HEK293 (cell line): ENCODE measurements at regions not wholly inside any gene's neighbourhood (a gene's known extent, or its start where the extent isn't known, plus 50 kb on each side); places are given as distances from the start of the nearest gene placed in this dataset.

Source experiments
- CTCF ChIA-PET: fragments of 350-600 bp; formaldehyde crosslinking; extraction: SDS; loops from one replicate; lab custom pipeline; 2021; ENCODE audit warnings: antibody characterized with exemption; lab: Yijun Ruan, JAX
- POLR2A ChIA-PET: fragments of 300-600 bp; formaldehyde crosslinking; extraction: SDS; loops from one replicate; lab custom pipeline; 2020; ENCODE audit warnings: antibody characterized with exemption, inconsistent platforms; lab: Yijun Ruan, JAX
- H3K27ac ChIP-seq: fragments of 200-500 bp; sonication (Bioruptor generic); 2 replicates; pipeline ENCODE4 v1.5.1; 2014; ENCODE audit warnings: low read depth, low read length, control low read depth, inconsistent platforms; ENCODE audit errors: extremely low read depth
- H3K36me3 ChIP-seq, 2 experiments: fragments of 200-500 bp in 1 of 2; sonication (Bioruptor generic) in 1 of 2; 1 replicate in 1 of 2; 2 replicates in 1 of 2; pipeline ENCODE4 v1.5.1; 2014 to 2017; ENCODE audit warnings: inconsistent platforms in 2 of 2, low read length in 2 of 2; ENCODE audit not compliant: control insufficient read depth in 2 of 2, insufficient read depth in 1 of 2
- H3K4me1 ChIP-seq: fragments of 200-500 bp; sonication (Bioruptor generic); 2 replicates; pipeline ENCODE4 v1.5.1; 2014; ENCODE audit warnings: mild to moderate bottlenecking, low read length, inconsistent platforms; ENCODE audit not compliant: control insufficient read depth, insufficient read depth
- H3K4me3 ChIP-seq: 2 replicates; pipeline ENCODE4 v1.5.1; 2011; ENCODE audit warnings: low read depth, mild to moderate bottlenecking, control low read depth, low read length, moderate library complexity
- H3K9me3 ChIP-seq: fragments of 200-500 bp; sonication (Bioruptor generic); 2 replicates; pipeline ENCODE4 v1.5.1; 2014; ENCODE audit warnings: low read depth, low read length, inconsistent platforms; ENCODE audit not compliant: control insufficient read depth, insufficient read depth
- EGR2 ChIP-seq: fragments of 450-650 bp; formaldehyde crosslinking; IDR thresholded peaks from 2 replicates; pipeline ENCODE4 v1.5.1; 2016; ENCODE audit warnings: low read depth, missing biosample characterization, missing genetic modification characterization
- REST ChIP-seq: fragments of 450-650 bp; formaldehyde crosslinking; IDR thresholded peaks from 2 replicates; pipeline ENCODE4 v1.5.1; 2016; ENCODE audit warnings: missing biosample characterization, missing genetic modification characterization
- TCF7L2 ChIP-seq: IDR thresholded peaks from 2 replicates; pipeline ENCODE4 v1.6.1; 2011; ENCODE audit warnings: low read depth, mild to moderate bottlenecking, inconsistent platforms, low read length, moderate library complexity, borderline replicate concordance
- ZBTB1 ChIP-seq: fragments of 450-650 bp; formaldehyde crosslinking; IDR thresholded peaks from 2 replicates; pipeline ENCODE4 v1.5.1; 2016; ENCODE audit warnings: missing biosample characterization, missing genetic modification characterization
- ZFP41 ChIP-seq: fragments of 450-650 bp; formaldehyde crosslinking; IDR thresholded peaks from 2 replicates; pipeline ENCODE4 v1.5.1; 2016; ENCODE audit warnings: missing biosample characterization, missing genetic modification characterization, borderline replicate concordance
- ZIC2 ChIP-seq: fragments of 450-650 bp; formaldehyde crosslinking; IDR thresholded peaks from 2 replicates; pipeline ENCODE4 v1.5.1; 2016; ENCODE audit warnings: missing biosample characterization, missing genetic modification characterization
- ZNF174 ChIP-seq: fragments of 450-650 bp; formaldehyde crosslinking; IDR thresholded peaks from 2 replicates; pipeline ENCODE4 v1.5.0; 2017; ENCODE audit warnings: missing biosample characterization, mild to moderate bottlenecking, missing genetic modification characterization
- ZNF175 ChIP-seq: fragments of 450-650 bp; formaldehyde crosslinking; IDR thresholded peaks from 2 replicates; pipeline ENCODE4 v1.5.1; 2016; ENCODE audit warnings: missing biosample characterization, missing genetic modification characterization
- ZNF26 ChIP-seq: fragments of 450-650 bp; formaldehyde crosslinking; IDR thresholded peaks from 2 replicates; pipeline ENCODE4 v1.5.1; 2016; ENCODE audit warnings: missing biosample characterization, missing genetic modification characterization
- ZNF426 ChIP-seq: fragments of 450-650 bp; formaldehyde crosslinking; IDR thresholded peaks from 2 replicates; pipeline ENCODE4 v1.5.1; 2017; ENCODE audit warnings: missing biosample characterization, missing genetic modification characterization, mild to moderate bottlenecking, inconsistent platforms, moderate library complexity
- ZNF514 ChIP-seq: fragments of 450-650 bp; formaldehyde crosslinking; IDR thresholded peaks from 2 replicates; pipeline ENCODE4 v1.5.1; 2016; ENCODE audit warnings: missing biosample characterization, missing genetic modification characterization
- ZNF518A ChIP-seq: fragments of 450-650 bp; formaldehyde crosslinking; conservative IDR thresholded peaks from 2 replicates; pipeline ENCODE4 v1.5.1; 2016; ENCODE audit warnings: low read depth, missing biosample characterization, missing genetic modification characterization
- ZNF777 ChIP-seq: fragments of 450-650 bp; formaldehyde crosslinking; IDR thresholded peaks from 2 replicates; pipeline ENCODE4 v1.5.1; 2017; ENCODE audit warnings: missing biosample characterization, missing genetic modification characterization, borderline replicate concordance

GRCh38 chr4:81796790-81797528 is 325.3 kb upstream of the RASGEF1B start (continued):
- TF ChIP-seq REST (tag by site-specific recombination) = no peak

GRCh38 chr4:81792521-81792920 is 320.8 kb upstream of the RASGEF1B start:
- H3K9me3 ChIP-seq = no peaks in the 10 kb centered on the region
- no peak overlapping the region for H3K27ac ChIP-seq
- TF ChIP-seq ZIC2 (tag by site-specific recombination) (no peak), ZNF174 (tag by site-specific recombination) (no peak), EGR2 (no peak), ZNF777 (tag by site-specific recombination) (no peak), ZNF175 (tag by site-specific recombination) (no peak), TCF7L2 (no peak), ZFP41 (tag by site-specific recombination) (no peak), ZNF426 (tag by site-specific recombination) (no peak), ZNF26 (tag by site-specific recombination) (no peak), ZBTB1 (tag by site-specific recombination) (no peak), ZNF518A (tag by site-specific recombination) (no peak), ZNF514 (tag by site-specific recombination) (no peak)
- no peak overlapping the region for H3K4me3 ChIP-seq
- no peaks in the 10 kb centered on the region for H3K36me3 ChIP-seq
- CTCF ChIA-PET = no interaction called here
- no peaks in the 10 kb centered on the region for H3K4me1 ChIP-seq
- POLR2A ChIA-PET = no interaction called here
